GM12878 (cell line): ENCODE measurements at regions not wholly inside any gene's neighbourhood (a gene's known extent, or its start where the extent isn't known, plus 50 kb on each side); places are given as distances from the start of the nearest gene placed in this dataset.

Source experiments
- ATAC-seq: fragments of 200-7000 bp; cut with Tn5 transposase; 3 replicates; pipeline ENCODE4 v1.9.1; 2020; ENCODE audit warnings: mild to moderate bottlenecking, moderate library complexity
- BruUV-seq: library from RNA; stranded (reverse); fragments of 400-500 nt; replicated peaks from 2 replicates; lab custom pipeline; 2021; lab: Mats Ljungman, UMichigan
- CTCF ChIA-PET: fragments of 300-600 bp; sonication (Branson Sonifier 250); formaldehyde crosslinking; extraction: SDS; loops from one replicate; lab custom pipeline; 2021; ENCODE audit warnings: inconsistent platforms; lab: Yijun Ruan, JAX
- POLR2A ChIA-PET: fragments of 350-600 bp; formaldehyde crosslinking; extraction: SDS; loops from one replicate; lab custom pipeline; 2021; ENCODE audit warnings: inconsistent platforms; lab: Charles Lee
- RAD21 ChIA-PET: fragments of 300-600 bp; sonication (Branson Sonifier 250); formaldehyde crosslinking; loops from one replicate; lab custom pipeline; 2023; ENCODE audit warnings: antibody characterized with exemption; ENCODE audit not compliant: unreplicated experiment; lab: Charles Lee
- SMC1A ChIA-PET: fragments of 300-600 bp; sonication (Branson Sonifier 250); formaldehyde crosslinking; loops from one replicate; lab custom pipeline; 2023; ENCODE audit not compliant: unreplicated experiment, uncharacterized antibody; lab: Charles Lee
- DNase-seq: peaks from one replicate; pipeline ENCODE4 v3.0.0-alpha.2; 2011; ENCODE audit warnings: low read depth, low spot score
- FAIRE-seq: peaks from 3 replicates; lab custom pipeline; 2011; peaks lifted over from hg19 to GRCh38; lab: Jason Lieb, UNC
- H2AFZ ChIP-seq: 2 replicates; pipeline ENCODE4 v1.6.0; 2011; ENCODE audit warnings: low read depth, low read length, control low read depth; ENCODE audit not compliant: control insufficient read depth
- H3K27ac ChIP-seq: 2 replicates; pipeline ENCODE4 v1.5.1; 2011; ENCODE audit warnings: control low read depth; ENCODE audit not compliant: control insufficient read depth, insufficient read depth
- H3K27me3 ChIP-seq, 2 experiments: replicated peaks in 1 of 2; 2 replicates each; pipeline versions ENCODE4 v1.6.0 to v1.6.1; 2011; ENCODE audit warnings: low read length in 1 of 2; ENCODE audit not compliant: control insufficient read depth in 2 of 2, insufficient read depth in 2 of 2
- H3K36me3 ChIP-seq, 2 experiments: 2 replicates each; pipeline ENCODE4 v1.5.1; 2011; ENCODE audit warnings: low read length in 1 of 2; ENCODE audit not compliant: control insufficient read depth in 2 of 2, insufficient read depth in 2 of 2
- H3K4me1 ChIP-seq: 2 replicates; pipeline ENCODE4 v1.6.1; 2011; ENCODE audit warnings: mild to moderate bottlenecking, low read length, moderate library complexity, mixed read lengths; ENCODE audit not compliant: control insufficient read depth, insufficient read depth
- H3K4me2 ChIP-seq: 2 replicates; pipeline ENCODE4 v1.6.0; 2011; ENCODE audit warnings: control low read depth; ENCODE audit not compliant: control insufficient read depth, insufficient read depth
- H3K4me3 ChIP-seq: fragments of 200-600 bp; sonication (generic); 2 replicates; pipeline ENCODE4 v1.5.1; 2016
- H3K79me2 ChIP-seq: 2 replicates; pipeline ENCODE4 v1.6.0; 2011; ENCODE audit warnings: low read length; ENCODE audit not compliant: control insufficient read depth, insufficient read depth
- H3K9ac ChIP-seq: 2 replicates; pipeline ENCODE4 v1.8.0; 2011; ENCODE audit warnings: low read length, control low read depth, mixed read lengths; ENCODE audit not compliant: control insufficient read depth, insufficient read depth
- H3K9me3 ChIP-seq: replicated peaks from 3 replicates; pipeline ENCODE4 v1.5.1; 2011; ENCODE audit warnings: mild to moderate bottlenecking, low read length; ENCODE audit not compliant: control insufficient read depth, insufficient read depth
- H4K20me1 ChIP-seq: 2 replicates; pipeline ENCODE4 v1.6.0; 2011; ENCODE audit not compliant: control insufficient read depth, insufficient read depth
- HCFC1 ChIP-seq: fragments of 150-350 bp; IDR thresholded peaks from 2 replicates; pipeline ENCODE4 v1.6.1; 2014; ENCODE audit warnings: low read length
- HDAC6 ChIP-seq: fragments of 200-600 bp; sonication (generic); IDR thresholded peaks from one replicate; pipeline ENCODE4 v1.8.0; 2017; ENCODE audit warnings: antibody characterized with exemption; ENCODE audit not compliant: unreplicated experiment
- KAT2A ChIP-seq: conservative IDR thresholded peaks from 2 replicates; pipeline ENCODE4 v1.6.1; 2011; ENCODE audit warnings: low read depth, low read length; ENCODE audit not compliant: control insufficient read depth
- NR2F1 ChIP-seq: fragments of 450-650 bp; conservative IDR thresholded peaks from 2 replicates; pipeline ENCODE4 v1.6.1; 2017; ENCODE audit warnings: mild to moderate bottlenecking
- POLR2AphosphoS2 ChIP-seq: IDR thresholded peaks from 2 replicates; pipeline ENCODE4 v1.6.1; 2011; ENCODE audit warnings: low read depth, mild to moderate bottlenecking, low read length, improper control_type of control experiment, moderate library complexity
- SMAD1 ChIP-seq: fragments of 450-650 bp; IDR thresholded peaks from 2 replicates; pipeline ENCODE4 v1.6.1; 2018; ENCODE audit warnings: mild to moderate bottlenecking, low read depth; ENCODE audit not compliant: partially characterized antibody
- ZBED1 ChIP-seq: IDR thresholded peaks from 2 replicates; pipeline ENCODE4 v1.6.1; 2016; ENCODE audit warnings: borderline replicate concordance
- ZZZ3 ChIP-seq: IDR thresholded peaks from 2 replicates; pipeline ENCODE4 v1.6.1; 2011; ENCODE audit warnings: low read depth; ENCODE audit not compliant: control insufficient read depth, insufficient read length
- WGBS: methylation state at CpG from one replicate; pipeline ENCODE4 v1.1.6; 2016; ENCODE audit warnings: low lambda C conversion rate; ENCODE audit not compliant: insufficient replicate concordance, insufficient coverage; ENCODE audit errors: missing lambda C conversion rate; 5-methylcytosine and 5-hydroxymethylcytosine counted together
- in situ Hi-C: fragments of 300-500 bp; cut with MboI; formaldehyde crosslinking; loops from 9 replicates; pipeline ENCODE4 v1.14.3; 2018; ENCODE audit warnings: mixed read lengths
- intact Hi-C: fragments of 100-400 bp; cut with micrococcal nuclease; formaldehyde crosslinking; loops from one replicate; pipeline ENCODE4 v1.14.2; 2022; ENCODE audit not compliant: unreplicated experiment
- TF ChIP-seq, protein P1 (sequence below): IDR thresholded peaks from 2 replicates; pipeline ENCODE4 v1.6.1; 2011; ENCODE audit warnings: borderline replicate concordance, low read depth, mild to moderate bottlenecking, moderate library complexity, mixed read lengths, low read length; ENCODE audit not compliant: insufficient read depth; ENCODE audit errors: extremely low read length
- TF ChIP-seq, protein P2 (sequence below), 3 experiments: IDR thresholded peaks in 2 of 3; conservative IDR thresholded peaks in 1 of 3; 2 replicates each; pipeline ENCODE4 v1.5.1; 2011; ENCODE audit warnings: low read depth in 3 of 3, low read length in 3 of 3, mild to moderate bottlenecking in 3 of 3, control low read depth in 2 of 3, moderate library complexity in 2 of 3, inconsistent platforms in 1 of 3, mixed read lengths in 1 of 3; ENCODE audit not compliant: control insufficient read depth in 2 of 3, insufficient read depth in 1 of 3; ENCODE audit errors: extremely low read depth in 1 of 3

GRCh38 chr1:178620584-178621475, 104.2 kb upstream of the RALGPS2 start:
- Histone ChIP-seq H3K27me3 (no peaks in the 10 kb centered on the region), H2AFZ (no peak overlapping the region), H3K9ac (no peak overlapping the region), H3K4me3 (no peak overlapping the region), H3K79me2 (no peaks in the 10 kb centered on the region), H3K36me3 (no peaks in the 10 kb centered on the region), H3K9me3 (no peaks in the 10 kb centered on the region; the same call in 2 of the 3 replicates), H4K20me1 (no peaks in the 10 kb centered on the region), H3K4me2 (no peak overlapping the region), H3K4me1 (no peaks in the 10 kb centered on the region), H3K27ac (no peak overlapping the region)
- ATAC-seq, result no peak
- POLR2A ChIA-PET, result no interaction called here
- SMC1A ChIA-PET, result interaction anchor here (1.3 to 1.4 kb wide), 2 partner anchors 24 to 45 kb away, joined by 3 read pairs; no protein-coding TSS in a partner anchor
- DNase-seq, result no peak
- BruUV-seq, result no TSS peak
- RAD21 ChIA-PET, result no interaction called here
- FAIRE-seq, result no peak
- intact Hi-C loops (no loop called here), in situ Hi-C loops (no loop called here)
- 55% methylated on average over 5 of the region's 5 CpGs for WGBS
- TF ChIP-seq, protein P1, sequence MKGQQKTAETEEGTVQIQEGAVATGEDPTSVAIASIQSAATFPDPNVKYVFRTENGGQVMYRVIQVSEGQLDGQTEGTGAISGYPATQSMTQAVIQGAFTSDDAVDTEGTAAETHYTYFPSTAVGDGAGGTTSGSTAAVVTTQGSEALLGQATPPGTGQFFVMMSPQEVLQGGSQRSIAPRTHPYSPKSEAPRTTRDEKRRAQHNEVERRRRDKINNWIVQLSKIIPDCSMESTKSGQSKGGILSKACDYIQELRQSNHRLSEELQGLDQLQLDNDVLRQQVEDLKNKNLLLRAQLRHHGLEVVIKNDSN, result no peak
- no peak for TF ChIP-seq SMAD1
- no peak for TF ChIP-seq ZBED1
- TF ChIP-seq, protein P2, sequence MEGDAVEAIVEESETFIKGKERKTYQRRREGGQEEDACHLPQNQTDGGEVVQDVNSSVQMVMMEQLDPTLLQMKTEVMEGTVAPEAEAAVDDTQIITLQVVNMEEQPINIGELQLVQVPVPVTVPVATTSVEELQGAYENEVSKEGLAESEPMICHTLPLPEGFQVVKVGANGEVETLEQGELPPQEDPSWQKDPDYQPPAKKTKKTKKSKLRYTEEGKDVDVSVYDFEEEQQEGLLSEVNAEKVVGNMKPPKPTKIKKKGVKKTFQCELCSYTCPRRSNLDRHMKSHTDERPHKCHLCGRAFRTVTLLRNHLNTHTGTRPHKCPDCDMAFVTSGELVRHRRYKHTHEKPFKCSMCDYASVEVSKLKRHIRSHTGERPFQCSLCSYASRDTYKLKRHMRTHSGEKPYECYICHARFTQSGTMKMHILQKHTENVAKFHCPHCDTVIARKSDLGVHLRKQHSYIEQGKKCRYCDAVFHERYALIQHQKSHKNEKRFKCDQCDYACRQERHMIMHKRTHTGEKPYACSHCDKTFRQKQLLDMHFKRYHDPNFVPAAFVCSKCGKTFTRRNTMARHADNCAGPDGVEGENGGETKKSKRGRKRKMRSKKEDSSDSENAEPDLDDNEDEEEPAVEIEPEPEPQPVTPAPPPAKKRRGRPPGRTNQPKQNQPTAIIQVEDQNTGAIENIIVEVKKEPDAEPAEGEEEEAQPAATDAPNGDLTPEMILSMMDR (IDR thresholded peaks at IDR 0.05 in 2 of 3, conservative IDR thresholded peaks at IDR 0.05 in 1 of 3; ENCODE audit: control insufficient read depth in 2 of 3, extremely low read depth in 1 of 3, insufficient read depth in 1 of 3, low read depth in 3 of 3, low read length in 3 of 3), result no peak
- TF ChIP-seq NR2F1, result no peak
- no peak for TF ChIP-seq POLR2AphosphoS2
- TF ChIP-seq HCFC1, result no peak
- TF ChIP-seq KAT2A, result no peak
- no peak for TF ChIP-seq ZZZ3
- no peak for TF ChIP-seq HDAC6
- CTCF ChIA-PET, result no interaction called here
